Testis (tissue), 2 donors: ENCODE measurements at regions not wholly inside any gene's neighbourhood (a gene's known extent, or its start where the extent isn't known, plus 50 kb on each side); places are given as distances from the start of the nearest gene placed in this dataset.
"Not testable (repeated sequence)": the region's sequence is repeated elsewhere in the genome, so short reads cannot be mapped to it uniquely, and the experiment has no call there.

Experiments used
- DNase-seq: peaks from one replicate; pipeline ENCODE4 v3.0.0-alpha.2; 2019
- H3K27ac ChIP-seq, 2 donors: fragments of 200-600 bp; sonication (generic); one replicate each; pipeline ENCODE4 v1.5.1; 2019
- H3K27me3 ChIP-seq: fragments of 200-600 bp; sonication (generic); one replicate; pipeline ENCODE4 v1.5.1; 2019
- H3K36me3 ChIP-seq: fragments of 200-600 bp; sonication (generic); one replicate; pipeline ENCODE4 v1.5.1; 2017; ENCODE audit warnings: low read depth; ENCODE audit errors: missing control alignments
- H3K4me1 ChIP-seq: fragments of 200-600 bp; sonication (generic); one replicate; pipeline ENCODE4 v1.5.1; 2019
- H3K4me3 ChIP-seq, 2 donors: fragments of 200-600 bp; sonication (generic); one replicate each; pipeline ENCODE4 v1.5.1; 2017 to 2019
- H3K9me3 ChIP-seq: fragments of 200-600 bp; sonication (generic); one replicate; pipeline ENCODE4 v1.5.1; 2017
- CTCF ChIP-seq, 3 experiments: fragments of 450-650 bp in 2 of 3; fragments of 200-600 bp in 1 of 3; sonication (generic) in 1 of 3; IDR thresholded peaks; one replicate each; pipeline ENCODE4 v1.5.1; 2016 to 2019; ENCODE audit warnings: antibody characterized with exemption in 3 of 3, mild to moderate bottlenecking in 2 of 3, moderate library complexity in 1 of 3
- POLR2A ChIP-seq: fragments of 450-650 bp; IDR thresholded peaks from one replicate; pipeline ENCODE4 v1.6.1; 2017; ENCODE audit warnings: antibody characterized with exemption, mild to moderate bottlenecking, moderate library complexity
- WGBS, 2 donors: methylation state at CpG; one replicate each; pipeline ENCODE4 v1.1.5; 2018; 5-methylcytosine and 5-hydroxymethylcytosine counted together
- intact Hi-C: fragments of 100-400 bp; cut with DNase I; formaldehyde crosslinking; loops from one replicate; pipeline ENCODE4 v1.15.1; 2023; ENCODE audit warnings: low total_unique reads

GRCh38 chr14:88961214-88961613 is 136.8 kb downstream of the TTC8 start:
- intact Hi-C loops = no loop called here
- H3K36me3 ChIP-seq = no peaks in the 10 kb centered on the region
- DNase-seq = no peak

GRCh38 chr14:88962356-88962755 is 137.9 kb downstream of the TTC8 start:
- no peaks in the 10 kb centered on the region for H3K36me3 ChIP-seq
- H3K9me3 ChIP-seq = no peaks in the 10 kb centered on the region
- no peaks in the 10 kb centered on the region for H3K27me3 ChIP-seq
- no peaks in the 10 kb centered on the region for H3K4me1 ChIP-seq
- no peak overlapping the region for H3K4me3 ChIP-seq
- H3K27ac ChIP-seq = no peak overlapping the region
- 67 to 82% methylated on average over 4 of the region's 4 CpGs for WGBS, 2 donors
- DNase-seq = no peak
- intact Hi-C loops = no loop called here
- TF ChIP-seq POLR2A (no peak), CTCF (IDR thresholded peaks at IDR 0.05) (no peak)

More at GRCh38 chr14:88961214-88961613, 136.8 kb downstream of the TTC8 start:
- Histone ChIP-seq H3K27ac (no peak overlapping the region), H3K4me3 (no peak overlapping the region), H3K27me3 (no peaks in the 10 kb centered on the region), H3K4me1 (no peaks in the 10 kb centered on the region), H3K9me3 (no peaks in the 10 kb centered on the region)
- WGBS, 2 donors = 89 to 94% methylated on average over 3 of the region's 3 CpGs
- no peak for TF ChIP-seq POLR2A
- TF ChIP-seq CTCF (IDR thresholded peaks at IDR 0.05) = no peak

GRCh38 chr14:88967299-88967698 is 142.8 kb downstream of the TTC8 start:
- DNase-seq = no peak
- Histone ChIP-seq H3K4me3 (no peak overlapping the region), H3K36me3 (no peaks in the 10 kb centered on the region), H3K27me3 (no peaks in the 10 kb centered on the region), H3K27ac (no peak overlapping the region), H3K9me3 (no peaks in the 10 kb centered on the region), H3K4me1 (no peaks in the 10 kb centered on the region)
- TF ChIP-seq POLR2A (no peak), CTCF (IDR thresholded peaks at IDR 0.05) (no peak)
- WGBS, 2 donors = 84 to 86% methylated on average over 3 of the region's 3 CpGs
- intact Hi-C loops = no loop called here

- 40 to 43% methylated on average over 3 of the region's 3 CpGs for WGBS, 2 donors
- Histone ChIP-seq H3K27ac (no peak overlapping the region), H3K9me3 (no peaks in the 10 kb centered on the region), H3K4me3 (no peak overlapping the region), H3K4me1 (no peaks in the 10 kb centered on the region), H3K27me3 (no peaks in the 10 kb centered on the region), H3K36me3 (no peaks in the 10 kb centered on the region)
- DNase-seq = peak; percentile 39
- TF ChIP-seq CTCF (IDR thresholded peaks at IDR 0.05) (no peak), POLR2A (no peak)
- intact Hi-C loops = no loop called here
Measured at GRCh38 chr14:88975043-88975830, 150.8 kb downstream of the TTC8 start.

GRCh38 chr14:88975926-88976325 is 151.5 kb downstream of the TTC8 start:
- TF ChIP-seq CTCF (IDR thresholded peaks at IDR 0.05) (no peak), POLR2A (no peak)
- no peaks in the 10 kb centered on the region for H3K36me3 ChIP-seq
- no peaks in the 10 kb centered on the region for H3K9me3 ChIP-seq
- WGBS, 2 donors = 57 to 81% methylated on average over 2 of the region's 2 CpGs
- no peaks in the 10 kb centered on the region for H3K4me1 ChIP-seq
- H3K27me3 ChIP-seq = no peaks in the 10 kb centered on the region
- no peak overlapping the region for H3K27ac ChIP-seq
- no peak overlapping the region for H3K4me3 ChIP-seq
- intact Hi-C loops = no loop called here
- DNase-seq = no peak

- intact Hi-C loops, H3K9me3 ChIP-seq, H3K36me3 ChIP-seq, H3K27ac ChIP-seq, DNase-seq, H3K4me1 ChIP-seq, H3K27me3 ChIP-seq, H3K4me3 ChIP-seq: not testable (repeated sequence)
- WGBS, 2 donors = 54 to 73% methylated on average over 4 of the region's 4 CpGs
Measured at GRCh38 chr14:88980907-88981306, 156.5 kb downstream of the TTC8 start.
